ENCODE measurements at regions not wholly inside any gene's neighbourhood (a gene's known extent, or its start where the extent isn't known, plus 50 kb on each side); places are given as distances from the start of the nearest gene placed in this dataset.

DNA sequence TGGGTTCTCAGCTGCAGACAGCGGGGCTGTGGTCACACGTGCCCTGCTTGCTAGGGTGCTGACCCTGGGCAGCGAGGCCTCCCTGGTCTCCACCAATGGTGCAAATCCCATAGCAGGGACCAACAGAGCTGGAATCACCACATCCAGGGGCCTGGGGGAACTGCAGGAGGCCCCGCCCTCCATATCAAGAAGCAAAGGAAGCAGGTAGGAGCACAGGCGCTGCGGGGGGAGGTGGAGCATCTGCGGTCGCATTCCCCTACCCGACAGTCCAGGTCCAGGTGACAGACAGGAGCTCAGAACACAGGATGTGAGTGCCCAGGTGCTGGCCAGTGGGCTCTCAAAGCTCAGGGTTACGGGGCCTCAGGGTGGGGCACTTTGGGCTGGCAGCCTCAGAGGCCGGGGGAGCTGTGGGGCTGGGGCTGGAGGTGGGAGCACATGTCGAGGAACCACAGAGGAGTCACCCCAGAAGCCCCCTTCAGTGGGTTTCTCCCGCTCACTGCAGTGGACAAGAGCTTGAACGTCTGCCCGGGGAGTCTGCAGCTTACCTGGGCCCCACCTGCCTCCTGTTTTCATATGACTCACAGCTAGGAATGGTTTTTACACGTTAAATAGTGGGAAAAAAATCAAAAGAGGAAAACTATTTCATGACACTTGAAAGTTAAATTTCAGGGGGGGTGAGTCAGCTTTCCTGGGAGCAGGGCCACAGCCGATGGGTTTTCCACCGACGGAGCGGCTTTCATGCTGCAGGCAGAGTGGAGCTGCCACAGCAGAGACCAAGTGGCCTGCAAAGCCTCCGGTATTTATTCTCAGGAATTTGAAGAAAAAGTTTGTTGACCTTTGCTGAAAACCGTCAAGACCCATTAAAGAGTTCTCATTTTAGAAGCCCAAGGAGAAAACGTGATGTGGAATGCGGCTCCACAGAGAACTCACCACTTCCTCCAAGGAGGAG lies 148.7 kb upstream of the PPP2R2D start:
- TF ChIP-seq, protein P1, sequence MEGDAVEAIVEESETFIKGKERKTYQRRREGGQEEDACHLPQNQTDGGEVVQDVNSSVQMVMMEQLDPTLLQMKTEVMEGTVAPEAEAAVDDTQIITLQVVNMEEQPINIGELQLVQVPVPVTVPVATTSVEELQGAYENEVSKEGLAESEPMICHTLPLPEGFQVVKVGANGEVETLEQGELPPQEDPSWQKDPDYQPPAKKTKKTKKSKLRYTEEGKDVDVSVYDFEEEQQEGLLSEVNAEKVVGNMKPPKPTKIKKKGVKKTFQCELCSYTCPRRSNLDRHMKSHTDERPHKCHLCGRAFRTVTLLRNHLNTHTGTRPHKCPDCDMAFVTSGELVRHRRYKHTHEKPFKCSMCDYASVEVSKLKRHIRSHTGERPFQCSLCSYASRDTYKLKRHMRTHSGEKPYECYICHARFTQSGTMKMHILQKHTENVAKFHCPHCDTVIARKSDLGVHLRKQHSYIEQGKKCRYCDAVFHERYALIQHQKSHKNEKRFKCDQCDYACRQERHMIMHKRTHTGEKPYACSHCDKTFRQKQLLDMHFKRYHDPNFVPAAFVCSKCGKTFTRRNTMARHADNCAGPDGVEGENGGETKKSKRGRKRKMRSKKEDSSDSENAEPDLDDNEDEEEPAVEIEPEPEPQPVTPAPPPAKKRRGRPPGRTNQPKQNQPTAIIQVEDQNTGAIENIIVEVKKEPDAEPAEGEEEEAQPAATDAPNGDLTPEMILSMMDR (conservative IDR thresholded peaks at IDR 0.05; ENCODE audit: low read depth, low read length), result no peak
- no peak for TF ChIP-seq EZH2phosphoT487 (IDR thresholded peaks at IDR 0.05; ENCODE audit: borderline replicate concordance, low read length)
